ENCODE measurements at regions not wholly inside any gene's neighbourhood (a gene's known extent, or its start where the extent isn't known, plus 50 kb on each side); places are given as distances from the start of the nearest gene placed in this dataset.

DNA sequence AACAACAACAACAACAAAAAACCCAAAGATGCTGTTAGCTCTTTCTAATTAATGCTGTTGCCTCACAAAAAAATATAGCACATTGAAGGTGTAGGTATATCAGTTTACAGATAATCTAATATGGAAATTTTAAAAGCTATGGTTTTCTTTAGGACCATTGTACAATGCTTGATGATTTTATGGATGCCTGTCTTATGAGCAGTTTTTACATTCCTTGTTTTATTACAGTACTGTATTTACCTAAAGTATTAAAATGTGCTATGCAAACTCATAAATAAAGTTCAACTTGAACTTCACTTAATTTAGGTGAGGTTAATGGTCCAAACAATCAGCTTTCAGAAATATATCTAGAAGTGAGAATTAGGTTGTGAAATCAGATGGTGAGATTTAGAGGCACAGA, 212.2 kb upstream of the GOLIM4 start:
- Histone ChIP-seq H3K79me2 (ENCODE audit: insufficient read depth, low read length) (no peaks in the 10 kb centered on the region), H3K36me3 (ENCODE audit: insufficient read depth, low read length) (no peaks in the 10 kb centered on the region), H2AFZ (ENCODE audit: low read length) (no peak overlapping the region), H3K4me1 (ENCODE audit: insufficient read depth, low read length) (no peaks in the 10 kb centered on the region), H3K27ac (ENCODE audit: low read depth, low read length) (no peak overlapping the region), H3K9me3 (ENCODE audit: low read depth, low read length) (no peaks in the 10 kb centered on the region), H3K27me3 (ENCODE audit: insufficient read depth, low read length) (no peaks in the 10 kb centered on the region), H3K4me3 (ENCODE audit: insufficient read depth, low read length) (no peak overlapping the region), H4K20me1 (ENCODE audit: insufficient read depth, low read length) (no peaks in the 10 kb centered on the region), H3K4me2 (ENCODE audit: insufficient read depth, low read length) (no peak overlapping the region)
- TF ChIP-seq, protein P1, sequence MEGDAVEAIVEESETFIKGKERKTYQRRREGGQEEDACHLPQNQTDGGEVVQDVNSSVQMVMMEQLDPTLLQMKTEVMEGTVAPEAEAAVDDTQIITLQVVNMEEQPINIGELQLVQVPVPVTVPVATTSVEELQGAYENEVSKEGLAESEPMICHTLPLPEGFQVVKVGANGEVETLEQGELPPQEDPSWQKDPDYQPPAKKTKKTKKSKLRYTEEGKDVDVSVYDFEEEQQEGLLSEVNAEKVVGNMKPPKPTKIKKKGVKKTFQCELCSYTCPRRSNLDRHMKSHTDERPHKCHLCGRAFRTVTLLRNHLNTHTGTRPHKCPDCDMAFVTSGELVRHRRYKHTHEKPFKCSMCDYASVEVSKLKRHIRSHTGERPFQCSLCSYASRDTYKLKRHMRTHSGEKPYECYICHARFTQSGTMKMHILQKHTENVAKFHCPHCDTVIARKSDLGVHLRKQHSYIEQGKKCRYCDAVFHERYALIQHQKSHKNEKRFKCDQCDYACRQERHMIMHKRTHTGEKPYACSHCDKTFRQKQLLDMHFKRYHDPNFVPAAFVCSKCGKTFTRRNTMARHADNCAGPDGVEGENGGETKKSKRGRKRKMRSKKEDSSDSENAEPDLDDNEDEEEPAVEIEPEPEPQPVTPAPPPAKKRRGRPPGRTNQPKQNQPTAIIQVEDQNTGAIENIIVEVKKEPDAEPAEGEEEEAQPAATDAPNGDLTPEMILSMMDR (IDR thresholded peaks at IDR 0.05; ENCODE audit: extremely low read depth, low read depth, low read length), result no peak
- DNase-seq (ENCODE audit: insufficient read length, low spot score, missing footprints), result no peak

DNA sequence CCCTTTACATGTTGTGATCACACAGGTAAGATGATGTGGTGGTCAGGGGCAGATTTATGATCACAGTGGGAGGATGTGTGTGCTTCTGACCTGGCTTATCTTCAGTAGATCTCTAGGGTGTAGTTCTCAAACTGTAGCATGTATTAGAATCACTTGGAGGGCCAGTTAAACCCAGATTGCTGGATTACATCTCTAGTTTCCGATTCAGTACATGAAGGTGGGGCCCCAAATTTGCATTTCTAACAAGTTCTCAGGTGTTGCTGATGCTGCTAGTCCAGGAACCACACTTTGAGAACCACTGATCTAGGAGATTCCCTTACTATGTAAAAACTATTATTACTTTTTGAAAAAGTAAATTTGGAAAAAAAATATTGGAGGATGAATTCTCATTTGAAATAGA, 199.3 kb upstream of the GOLIM4 start:
- Histone ChIP-seq H3K27me3 (ENCODE audit: insufficient read depth, low read length) (no peaks in the 10 kb centered on the region), H3K79me2 (ENCODE audit: insufficient read depth, low read length) (no peaks in the 10 kb centered on the region), H3K9me3 (ENCODE audit: low read depth, low read length) (no peaks in the 10 kb centered on the region), H3K4me1 (ENCODE audit: insufficient read depth, low read length) (no peaks in the 10 kb centered on the region), H2AFZ (ENCODE audit: low read length) (no peak overlapping the region), H3K27ac (ENCODE audit: low read depth, low read length) (no peak overlapping the region), H3K4me3 (ENCODE audit: insufficient read depth, low read length) (no peak overlapping the region), H4K20me1 (ENCODE audit: insufficient read depth, low read length) (no peaks in the 10 kb centered on the region), H3K4me2 (ENCODE audit: insufficient read depth, low read length) (no peak overlapping the region), H3K36me3 (ENCODE audit: insufficient read depth, low read length) (no peaks in the 10 kb centered on the region)
- no peak for DNase-seq (ENCODE audit: insufficient read length, low spot score, missing footprints)
- TF ChIP-seq, protein P1 (IDR thresholded peaks at IDR 0.05; ENCODE audit: extremely low read depth, low read depth, low read length), result no peak

DNA sequence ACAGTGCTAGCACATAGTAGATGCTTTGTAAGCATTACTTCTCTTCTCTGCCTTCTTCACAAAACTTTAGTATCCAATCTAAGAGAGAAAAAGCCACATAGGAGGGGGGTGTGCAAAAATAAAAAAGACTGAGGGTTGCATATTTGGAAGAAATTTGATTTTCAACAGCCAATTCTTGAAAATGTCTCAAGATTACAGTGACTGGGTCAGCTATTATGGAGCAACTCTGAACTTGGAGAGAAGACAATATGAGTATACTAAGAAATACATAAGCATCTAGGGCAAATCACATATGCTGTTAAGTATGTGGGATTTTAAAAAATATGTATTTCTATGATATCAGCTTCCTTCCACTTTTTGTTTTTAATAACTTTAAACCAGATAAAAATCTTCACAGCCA, 196.6 kb upstream of the GOLIM4 start:
- DNase-seq (ENCODE audit: insufficient read length, low spot score, missing footprints), result no peak
- H3K4me1 ChIP-seq (ENCODE audit: insufficient read depth, low read length), result no peaks in the 10 kb centered on the region
- TF ChIP-seq, protein P1 (IDR thresholded peaks at IDR 0.05; ENCODE audit: extremely low read depth, low read depth, low read length), result no peak

DNA sequence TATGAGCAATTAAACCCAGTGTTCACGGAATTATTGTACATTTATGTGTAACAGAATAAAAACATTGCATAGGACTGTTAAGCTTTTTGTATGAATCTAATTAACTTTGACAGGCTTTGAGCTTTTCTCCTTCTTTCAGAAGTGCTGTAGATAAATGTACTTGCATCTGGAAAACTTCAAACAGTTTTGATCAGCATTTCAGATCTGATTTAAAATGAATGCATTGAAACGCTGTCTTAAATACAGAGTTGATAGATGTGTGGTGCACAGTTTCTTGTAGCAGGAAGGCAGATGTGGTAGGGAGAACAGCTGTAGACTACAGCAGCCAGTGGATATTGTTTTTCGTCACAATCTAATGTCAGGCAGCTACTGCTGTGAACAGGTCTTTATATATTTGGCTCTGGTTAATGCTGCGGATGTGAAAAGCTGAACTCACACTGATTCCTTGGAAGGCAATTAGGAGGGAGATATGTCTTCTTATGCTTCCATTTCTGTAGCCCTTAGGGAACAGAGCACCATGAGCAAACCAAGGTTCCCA, 193.8 kb upstream of the GOLIM4 start:
- no peak for DNase-seq (ENCODE audit: insufficient read length, low spot score, missing footprints)
- no peaks in the 10 kb centered on the region for H3K27me3 ChIP-seq (ENCODE audit: insufficient read depth, low read length)

More for the DNA sequence above, 196.6 kb upstream of the GOLIM4 start:
- Histone ChIP-seq H3K27me3 (ENCODE audit: insufficient read depth, low read length) (no peaks in the 10 kb centered on the region), H3K4me3 (ENCODE audit: insufficient read depth, low read length) (no peak overlapping the region), H2AFZ (ENCODE audit: low read length) (no peak overlapping the region), H3K36me3 (ENCODE audit: insufficient read depth, low read length) (no peaks in the 10 kb centered on the region), H3K79me2 (ENCODE audit: insufficient read depth, low read length) (no peaks in the 10 kb centered on the region), H3K27ac (ENCODE audit: low read depth, low read length) (no peak overlapping the region), H3K9me3 (ENCODE audit: low read depth, low read length) (no peaks in the 10 kb centered on the region), H3K4me2 (ENCODE audit: insufficient read depth, low read length) (no peak overlapping the region), H4K20me1 (ENCODE audit: insufficient read depth, low read length) (no peaks in the 10 kb centered on the region)

More for the DNA sequence above, 193.8 kb upstream of the GOLIM4 start:
- Histone ChIP-seq H2AFZ (ENCODE audit: low read length) (no peak overlapping the region), H3K4me2 (ENCODE audit: insufficient read depth, low read length) (no peak overlapping the region), H3K9me3 (ENCODE audit: low read depth, low read length) (no peaks in the 10 kb centered on the region), H3K4me3 (ENCODE audit: insufficient read depth, low read length) (no peak overlapping the region), H3K36me3 (ENCODE audit: insufficient read depth, low read length) (no peaks in the 10 kb centered on the region), H3K27ac (ENCODE audit: low read depth, low read length) (no peak overlapping the region), H3K4me1 (ENCODE audit: insufficient read depth, low read length) (no peaks in the 10 kb centered on the region), H3K79me2 (ENCODE audit: insufficient read depth, low read length) (no peaks in the 10 kb centered on the region), H4K20me1 (ENCODE audit: insufficient read depth, low read length) (no peaks in the 10 kb centered on the region)
- TF ChIP-seq, protein P1 (IDR thresholded peaks at IDR 0.05; ENCODE audit: extremely low read depth, low read depth, low read length), result no peak
